Uterus (tissue), 2 donors: ENCODE measurements at regions not wholly inside any gene's neighbourhood (a gene's known extent, or its start where the extent isn't known, plus 50 kb on each side); places are given as distances from the start of the nearest gene placed in this dataset.

ENCODE experiments used
- POLR2A ChIP-seq, 2 donors: fragments of 450-650 bp; IDR thresholded peaks; one replicate each; pipeline ENCODE4 v1.6.1; 2016; ENCODE audit warnings: antibody characterized with exemption in 2 of 2, mild to moderate bottlenecking in 1 of 2, moderate library complexity in 1 of 2
- TF ChIP-seq, protein P1 (sequence below), 4 experiments: fragments of 200-600 bp in 2 of 4; fragments of 450-650 bp in 2 of 4; sonication (generic) in 2 of 4; IDR thresholded peaks; one replicate each; pipeline ENCODE4 v1.5.1; 2016 to 2019; ENCODE audit warnings: antibody characterized with exemption in 4 of 4, mild to moderate bottlenecking in 2 of 4, moderate library complexity in 1 of 4

- TF ChIP-seq, protein P1, sequence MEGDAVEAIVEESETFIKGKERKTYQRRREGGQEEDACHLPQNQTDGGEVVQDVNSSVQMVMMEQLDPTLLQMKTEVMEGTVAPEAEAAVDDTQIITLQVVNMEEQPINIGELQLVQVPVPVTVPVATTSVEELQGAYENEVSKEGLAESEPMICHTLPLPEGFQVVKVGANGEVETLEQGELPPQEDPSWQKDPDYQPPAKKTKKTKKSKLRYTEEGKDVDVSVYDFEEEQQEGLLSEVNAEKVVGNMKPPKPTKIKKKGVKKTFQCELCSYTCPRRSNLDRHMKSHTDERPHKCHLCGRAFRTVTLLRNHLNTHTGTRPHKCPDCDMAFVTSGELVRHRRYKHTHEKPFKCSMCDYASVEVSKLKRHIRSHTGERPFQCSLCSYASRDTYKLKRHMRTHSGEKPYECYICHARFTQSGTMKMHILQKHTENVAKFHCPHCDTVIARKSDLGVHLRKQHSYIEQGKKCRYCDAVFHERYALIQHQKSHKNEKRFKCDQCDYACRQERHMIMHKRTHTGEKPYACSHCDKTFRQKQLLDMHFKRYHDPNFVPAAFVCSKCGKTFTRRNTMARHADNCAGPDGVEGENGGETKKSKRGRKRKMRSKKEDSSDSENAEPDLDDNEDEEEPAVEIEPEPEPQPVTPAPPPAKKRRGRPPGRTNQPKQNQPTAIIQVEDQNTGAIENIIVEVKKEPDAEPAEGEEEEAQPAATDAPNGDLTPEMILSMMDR (IDR thresholded peaks at IDR 0.05) = no peak
- no peak for TF ChIP-seq POLR2A (IDR thresholded peaks at IDR 0.05)
Observed at GRCh38 chr10:59037506-59037905, 138.9 kb upstream of the PHYHIPL start.
